SK-N-SH (cell line): ENCODE measurements at regions not wholly inside any gene's neighbourhood (a gene's known extent, or its start where the extent isn't known, plus 50 kb on each side); places are given as distances from the start of the nearest gene placed in this dataset.

Experiments used
- CTCF ChIA-PET: fragments of 300-600, 350-600 bp; formaldehyde crosslinking; extraction: SDS; loops from one replicate; lab custom pipeline; 2021; lab: Yijun Ruan, JAX
- POLR2A ChIA-PET: fragments of 350-600 bp; sonication (Branson Sonifier 250); formaldehyde crosslinking; extraction: SDS; loops from one replicate; lab custom pipeline; 2020; ENCODE audit warnings: antibody characterized with exemption, inconsistent platforms; lab: Yijun Ruan, JAX
- DNase-seq: peaks from one replicate; pipeline ENCODE4 v3.0.0; 2012
- H2AFZ ChIP-seq: fragments of 200-600 bp; sonication (generic); 2 replicates; pipeline ENCODE4 v1.8.1; 2016; ENCODE audit warnings: antibody characterized with exemption, mild to moderate bottlenecking, low read depth
- H3F3A ChIP-seq: fragments of 200-600 bp; sonication (generic); replicated peaks from 2 replicates; pipeline ENCODE3; 2016; ENCODE audit warnings: antibody characterized with exemption, mild to moderate bottlenecking; ENCODE audit not compliant: insufficient read depth
- H3K27ac ChIP-seq, 2 experiments: fragments of 200-500 bp in 1 of 2; fragments of 200-600 bp in 1 of 2; sonication (Bioruptor generic) in 1 of 2; sonication (generic), shearing (Covaris generic) in 1 of 2; 2 replicates each; pipeline versions ENCODE4 v1.5.1 to v1.6.1; 2014 to 2016; ENCODE audit warnings: low read depth in 2 of 2, inconsistent platforms in 1 of 2, low read length in 1 of 2, mild to moderate bottlenecking in 1 of 2, mixed read lengths in 1 of 2
- H3K27me3 ChIP-seq: fragments of 200-600 bp; sonication (generic), shearing (Covaris generic); 2 replicates; pipeline ENCODE4 v1.6.1; 2016; ENCODE audit warnings: mixed run types; ENCODE audit not compliant: insufficient read depth
- H3K36me3 ChIP-seq, 2 experiments: fragments of 200-500 bp in 1 of 2; fragments of 200-600 bp in 1 of 2; sonication (Bioruptor generic) in 1 of 2; sonication (generic) in 1 of 2; replicated peaks in 1 of 2; 2 replicates each; pipeline versions ENCODE3 to v1.5.1; 2014 to 2016; ENCODE audit warnings: low read length in 1 of 2, mild to moderate bottlenecking in 1 of 2; ENCODE audit not compliant: insufficient read depth in 2 of 2, control insufficient read depth in 1 of 2
- H3K4me1 ChIP-seq, 2 experiments: fragments of 200-500 bp in 1 of 2; fragments of 200-600 bp in 1 of 2; sonication (Bioruptor generic) in 1 of 2; sonication (generic), shearing (Covaris generic) in 1 of 2; 2 replicates each; pipeline versions ENCODE4 v1.5.1 to v1.6.1; 2014 to 2016; ENCODE audit warnings: low read depth in 1 of 2, low read length in 1 of 2, mixed run types in 1 of 2; ENCODE audit not compliant: insufficient read depth in 2 of 2, control insufficient read depth in 1 of 2
- H3K4me2 ChIP-seq: fragments of 200-600 bp; sonication (generic), shearing (Covaris generic); 2 replicates; pipeline ENCODE4 v1.6.1; 2017; ENCODE audit warnings: mixed run types
- H3K4me3 ChIP-seq, 2 experiments: fragments of 200-500 bp in 1 of 2; fragments of 200-600 bp in 1 of 2; sonication (Bioruptor generic) in 1 of 2; sonication (generic), shearing (Covaris generic) in 1 of 2; 2 replicates each; pipeline versions ENCODE4 v1.5.1 to v1.8.1; 2014 to 2016; ENCODE audit warnings: low read depth in 2 of 2, inconsistent platforms in 1 of 2, low read length in 1 of 2, mild to moderate bottlenecking in 1 of 2, mixed read lengths in 1 of 2, moderate library complexity in 1 of 2
- H3K79me2 ChIP-seq: fragments of 200-600 bp; sonication (generic); 2 replicates; pipeline ENCODE4 v1.8.1; 2017; ENCODE audit warnings: mild to moderate bottlenecking; ENCODE audit not compliant: insufficient read depth
- H3K9ac ChIP-seq: fragments of 200-600 bp; sonication (generic); 2 replicates; pipeline ENCODE4 v1.6.1; 2017; ENCODE audit warnings: mixed run types
- H3K9me2 ChIP-seq: fragments of 200-600 bp; sonication (generic); 2 replicates; pipeline ENCODE4 v1.6.1; 2017; ENCODE audit warnings: mixed run types
- H3K9me3 ChIP-seq: fragments of 200-600 bp; sonication (generic); 2 replicates; pipeline ENCODE4 v1.6.1; 2017; ENCODE audit warnings: mixed run types, mild to moderate bottlenecking, moderate library complexity
- H4K20me1 ChIP-seq: fragments of 200-600 bp; sonication (generic); 2 replicates; pipeline ENCODE4 v1.6.1; 2017; ENCODE audit warnings: mild to moderate bottlenecking, mixed run types; ENCODE audit not compliant: insufficient read depth
- ELF1 ChIP-seq: IDR thresholded peaks from 2 replicates; pipeline ENCODE4 v1.4.0; 2012
- EP300 ChIP-seq, 2 experiments: IDR thresholded peaks; 2 replicates each; pipeline versions ENCODE4 v1.4.0 to v1.6.1; 2012; ENCODE audit warnings: borderline replicate concordance in 1 of 2, low read depth in 1 of 2, low read length in 1 of 2
- EZH2phosphoT487 ChIP-seq: fragments of 200-600 bp; sonication (generic); IDR thresholded peaks from 2 replicates; pipeline ENCODE4 v1.6.1; 2017; ENCODE audit warnings: low read depth, mixed run types, mild to moderate bottlenecking, antibody characterized with exemption, moderate library complexity, borderline replicate concordance
- FOXJ3 ChIP-seq: sonication (generic); formaldehyde crosslinking; IDR thresholded peaks from 2 replicates; pipeline ENCODE4 v1.5.1; 2020; ENCODE audit warnings: mild to moderate bottlenecking, missing genetic modification reagents
- GABPA ChIP-seq: IDR thresholded peaks from 2 replicates; pipeline ENCODE4 v1.4.0; 2012; ENCODE audit warnings: low read depth, mild to moderate bottlenecking
- GATA2 ChIP-seq: sonication (generic); formaldehyde crosslinking; IDR thresholded peaks from 2 replicates; pipeline ENCODE4 v1.5.0; 2020; ENCODE audit warnings: mild to moderate bottlenecking, missing genetic modification reagents
- MAX ChIP-seq: IDR thresholded peaks from 2 replicates; pipeline ENCODE4 v1.4.0; 2012; ENCODE audit warnings: low read depth
- MXI1 ChIP-seq: IDR thresholded peaks from 2 replicates; pipeline ENCODE4 v1.6.1; 2012; ENCODE audit warnings: mild to moderate bottlenecking, low read depth, low read length, improper control_type of control experiment
- POLR2AphosphoS5 ChIP-seq: IDR thresholded peaks from 2 replicates; pipeline ENCODE4 v1.6.1; 2012; ENCODE audit warnings: low read depth, low read length
- RFX5 ChIP-seq: IDR thresholded peaks from 2 replicates; pipeline ENCODE4 v1.6.1; 2012; ENCODE audit warnings: mild to moderate bottlenecking, improper control_type of control experiment, low read length
- SIN3A ChIP-seq: IDR thresholded peaks from 2 replicates; pipeline ENCODE4 v1.6.1; 2012; ENCODE audit warnings: low read depth, mild to moderate bottlenecking, low read length, moderate library complexity, borderline replicate concordance
- SMC3 ChIP-seq: IDR thresholded peaks from 2 replicates; pipeline ENCODE4 v1.6.1; 2012; ENCODE audit warnings: low read depth, low read length, improper control_type of control experiment
- TAF1 ChIP-seq: IDR thresholded peaks from 2 replicates; pipeline ENCODE4 v1.6.1; 2012; ENCODE audit warnings: low read depth, mild to moderate bottlenecking, low read length, moderate library complexity, borderline replicate concordance
- TCF12 ChIP-seq: IDR thresholded peaks from 2 replicates; pipeline ENCODE4 v1.4.0; 2012
- TEAD4 ChIP-seq: IDR thresholded peaks from 2 replicates; pipeline ENCODE4 v1.4.0; 2012; ENCODE audit warnings: mild to moderate bottlenecking, borderline replicate concordance; ENCODE audit not compliant: insufficient read depth
- WGBS: methylation state at CpG from one replicate; pipeline ENCODE4 v1.1.6; 2017; ENCODE audit warnings: low lambda C conversion rate; 5-methylcytosine and 5-hydroxymethylcytosine counted together
- TF ChIP-seq, protein P1 (sequence below): IDR thresholded peaks from 2 replicates; pipeline ENCODE4 v1.6.1; 2012; ENCODE audit warnings: mild to moderate bottlenecking, low read depth, low read length, moderate library complexity
- TF ChIP-seq, protein P2 (sequence below): IDR thresholded peaks from 2 replicates; pipeline ENCODE4 v1.4.0; 2012; ENCODE audit warnings: low read depth, borderline replicate concordance
- TF ChIP-seq, protein P3 (sequence below): fragments of 200-600 bp; sonication (generic); IDR thresholded peaks from 2 replicates; pipeline ENCODE4 v1.6.1; 2017; ENCODE audit warnings: antibody characterized with exemption, mild to moderate bottlenecking, moderate library complexity
- TF ChIP-seq, protein P4 (sequence below): IDR thresholded peaks from 2 replicates; pipeline ENCODE4 v1.4.0; 2012; ENCODE audit warnings: low read depth, borderline replicate concordance

DNA sequence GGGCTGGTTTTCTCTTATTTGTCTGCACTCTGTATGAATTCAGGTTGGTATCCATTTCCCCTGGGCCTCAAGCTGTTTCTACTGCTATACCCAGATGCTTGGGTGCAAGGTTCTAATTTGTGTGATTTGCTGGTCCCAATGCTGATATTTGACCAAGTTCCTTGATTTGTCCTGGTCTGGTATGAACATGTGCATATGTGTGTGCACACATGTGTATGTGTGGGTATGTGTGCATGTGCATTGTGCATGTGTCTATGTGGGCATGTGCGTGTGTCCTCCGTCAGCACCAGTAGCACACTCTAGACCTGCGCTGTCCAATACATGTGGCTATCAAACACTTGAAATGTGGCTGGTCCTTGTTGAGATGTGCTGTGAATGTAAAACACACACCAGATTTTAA, 102.4 kb upstream of the TSPAN2 start:
- H3K4me1 ChIP-seq, result peaks cover 16 to 25% of the 10 kb centered on the region in 2 experiments
- no peaks in the 10 kb centered on the region for H3K79me2 ChIP-seq
- H3K36me3 ChIP-seq, result no peaks in the 10 kb centered on the region
- CTCF ChIA-PET, result no interaction called here
- POLR2A ChIA-PET, result no interaction called here
- H3K9ac ChIP-seq, result no peak overlapping the region; the same call in 1 of the 2 replicates
- 98% methylated on average over 3 of the region's 3 CpGs for WGBS
- no peak overlapping the region for H2AFZ ChIP-seq
- H3F3A ChIP-seq, result peaks cover 36% of the 10 kb centered on the region
- H3K4me3 ChIP-seq, result no peak overlapping the region
- no peak for DNase-seq
- peak overlapping the region; percentile 90 to 98 for H3K27ac ChIP-seq
- H3K27me3 ChIP-seq, result no peaks in the 10 kb centered on the region
- H3K9me2 ChIP-seq, result no peaks in the 10 kb centered on the region
- H3K4me2 ChIP-seq, result peak overlapping the region; percentile 61; the same call in 1 of the 2 replicates
- no peaks in the 10 kb centered on the region for H4K20me1 ChIP-seq
- H3K9me3 ChIP-seq, result no peaks in the 10 kb centered on the region
- no peak for TF ChIP-seq SMC3
- no peak for TF ChIP-seq FOXJ3
- TF ChIP-seq TAF1, result no peak
- no peak for TF ChIP-seq EZH2phosphoT487
- TF ChIP-seq, protein P1, sequence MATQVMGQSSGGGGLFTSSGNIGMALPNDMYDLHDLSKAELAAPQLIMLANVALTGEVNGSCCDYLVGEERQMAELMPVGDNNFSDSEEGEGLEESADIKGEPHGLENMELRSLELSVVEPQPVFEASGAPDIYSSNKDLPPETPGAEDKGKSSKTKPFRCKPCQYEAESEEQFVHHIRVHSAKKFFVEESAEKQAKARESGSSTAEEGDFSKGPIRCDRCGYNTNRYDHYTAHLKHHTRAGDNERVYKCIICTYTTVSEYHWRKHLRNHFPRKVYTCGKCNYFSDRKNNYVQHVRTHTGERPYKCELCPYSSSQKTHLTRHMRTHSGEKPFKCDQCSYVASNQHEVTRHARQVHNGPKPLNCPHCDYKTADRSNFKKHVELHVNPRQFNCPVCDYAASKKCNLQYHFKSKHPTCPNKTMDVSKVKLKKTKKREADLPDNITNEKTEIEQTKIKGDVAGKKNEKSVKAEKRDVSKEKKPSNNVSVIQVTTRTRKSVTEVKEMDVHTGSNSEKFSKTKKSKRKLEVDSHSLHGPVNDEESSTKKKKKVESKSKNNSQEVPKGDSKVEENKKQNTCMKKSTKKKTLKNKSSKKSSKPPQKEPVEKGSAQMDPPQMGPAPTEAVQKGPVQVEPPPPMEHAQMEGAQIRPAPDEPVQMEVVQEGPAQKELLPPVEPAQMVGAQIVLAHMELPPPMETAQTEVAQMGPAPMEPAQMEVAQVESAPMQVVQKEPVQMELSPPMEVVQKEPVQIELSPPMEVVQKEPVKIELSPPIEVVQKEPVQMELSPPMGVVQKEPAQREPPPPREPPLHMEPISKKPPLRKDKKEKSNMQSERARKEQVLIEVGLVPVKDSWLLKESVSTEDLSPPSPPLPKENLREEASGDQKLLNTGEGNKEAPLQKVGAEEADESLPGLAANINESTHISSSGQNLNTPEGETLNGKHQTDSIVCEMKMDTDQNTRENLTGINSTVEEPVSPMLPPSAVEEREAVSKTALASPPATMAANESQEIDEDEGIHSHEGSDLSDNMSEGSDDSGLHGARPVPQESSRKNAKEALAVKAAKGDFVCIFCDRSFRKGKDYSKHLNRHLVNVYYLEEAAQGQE, result no peak
- no peak for TF ChIP-seq RFX5
- TF ChIP-seq POLR2AphosphoS5, result no peak
- no peak for TF ChIP-seq GATA2 (CRISPR knock-in tag)
- no peak for TF ChIP-seq MXI1
- TF ChIP-seq MAX, result no peak
- TF ChIP-seq, protein P2, sequence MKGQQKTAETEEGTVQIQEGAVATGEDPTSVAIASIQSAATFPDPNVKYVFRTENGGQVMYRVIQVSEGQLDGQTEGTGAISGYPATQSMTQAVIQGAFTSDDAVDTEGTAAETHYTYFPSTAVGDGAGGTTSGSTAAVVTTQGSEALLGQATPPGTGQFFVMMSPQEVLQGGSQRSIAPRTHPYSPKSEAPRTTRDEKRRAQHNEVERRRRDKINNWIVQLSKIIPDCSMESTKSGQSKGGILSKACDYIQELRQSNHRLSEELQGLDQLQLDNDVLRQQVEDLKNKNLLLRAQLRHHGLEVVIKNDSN, result no peak
- no peak for TF ChIP-seq TEAD4
- TF ChIP-seq, protein P3, sequence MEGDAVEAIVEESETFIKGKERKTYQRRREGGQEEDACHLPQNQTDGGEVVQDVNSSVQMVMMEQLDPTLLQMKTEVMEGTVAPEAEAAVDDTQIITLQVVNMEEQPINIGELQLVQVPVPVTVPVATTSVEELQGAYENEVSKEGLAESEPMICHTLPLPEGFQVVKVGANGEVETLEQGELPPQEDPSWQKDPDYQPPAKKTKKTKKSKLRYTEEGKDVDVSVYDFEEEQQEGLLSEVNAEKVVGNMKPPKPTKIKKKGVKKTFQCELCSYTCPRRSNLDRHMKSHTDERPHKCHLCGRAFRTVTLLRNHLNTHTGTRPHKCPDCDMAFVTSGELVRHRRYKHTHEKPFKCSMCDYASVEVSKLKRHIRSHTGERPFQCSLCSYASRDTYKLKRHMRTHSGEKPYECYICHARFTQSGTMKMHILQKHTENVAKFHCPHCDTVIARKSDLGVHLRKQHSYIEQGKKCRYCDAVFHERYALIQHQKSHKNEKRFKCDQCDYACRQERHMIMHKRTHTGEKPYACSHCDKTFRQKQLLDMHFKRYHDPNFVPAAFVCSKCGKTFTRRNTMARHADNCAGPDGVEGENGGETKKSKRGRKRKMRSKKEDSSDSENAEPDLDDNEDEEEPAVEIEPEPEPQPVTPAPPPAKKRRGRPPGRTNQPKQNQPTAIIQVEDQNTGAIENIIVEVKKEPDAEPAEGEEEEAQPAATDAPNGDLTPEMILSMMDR, result no peak
- no peak for TF ChIP-seq GABPA
- TF ChIP-seq, protein P4, sequence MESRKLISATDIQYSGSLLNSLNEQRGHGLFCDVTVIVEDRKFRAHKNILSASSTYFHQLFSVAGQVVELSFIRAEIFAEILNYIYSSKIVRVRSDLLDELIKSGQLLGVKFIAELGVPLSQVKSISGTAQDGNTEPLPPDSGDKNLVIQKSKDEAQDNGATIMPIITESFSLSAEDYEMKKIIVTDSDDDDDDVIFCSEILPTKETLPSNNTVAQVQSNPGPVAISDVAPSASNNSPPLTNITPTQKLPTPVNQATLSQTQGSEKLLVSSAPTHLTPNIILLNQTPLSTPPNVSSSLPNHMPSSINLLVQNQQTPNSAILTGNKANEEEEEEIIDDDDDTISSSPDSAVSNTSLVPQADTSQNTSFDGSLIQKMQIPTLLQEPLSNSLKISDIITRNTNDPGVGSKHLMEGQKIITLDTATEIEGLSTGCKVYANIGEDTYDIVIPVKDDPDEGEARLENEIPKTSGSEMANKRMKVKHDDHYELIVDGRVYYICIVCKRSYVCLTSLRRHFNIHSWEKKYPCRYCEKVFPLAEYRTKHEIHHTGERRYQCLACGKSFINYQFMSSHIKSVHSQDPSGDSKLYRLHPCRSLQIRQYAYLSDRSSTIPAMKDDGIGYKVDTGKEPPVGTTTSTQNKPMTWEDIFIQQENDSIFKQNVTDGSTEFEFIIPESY, result no peak
- no peak for TF ChIP-seq TCF12
- no peak for TF ChIP-seq ELF1
- no peak for TF ChIP-seq SIN3A
- TF ChIP-seq EP300 (IDR thresholded peaks at IDR 0.05; ENCODE audit: borderline replicate concordance in 1 of 2, low read depth in 1 of 2, low read length in 1 of 2), result no peak
- TF ChIP-seq, all 33 proteins: peak for 0
